H1 (cell line): ENCODE measurements at regions not wholly inside any gene's neighbourhood (a gene's known extent, or its start where the extent isn't known, plus 50 kb on each side); places are given as distances from the start of the nearest gene placed in this dataset.

Experiments
- CTCF ChIA-PET: fragments of 300-600 bp; sonication (Branson Sonifier 250); formaldehyde crosslinking; loops from one replicate; lab custom pipeline; 2021; ENCODE audit not compliant: partially characterized antibody; lab: Charles Lee
- POLR2A ChIA-PET: fragments of 300-600 bp; sonication (Branson Sonifier 250); formaldehyde crosslinking; loops from one replicate; lab custom pipeline; 2021; ENCODE audit warnings: inconsistent platforms; ENCODE audit not compliant: partially characterized antibody; lab: Charles Lee
- DNase-seq, 2 experiments: peaks; one replicate each; pipeline versions ENCODE4 v3.0.0 to v3.0.0-alpha.2; 2010 to 2022; ENCODE audit warnings: low spot score in 2 of 2, low read depth in 1 of 2, mixed read lengths in 1 of 2
- FAIRE-seq: peaks from 2 replicates; lab custom pipeline; 2011; peaks lifted over from hg19 to GRCh38; lab: Jason Lieb, UNC
- H2AFZ ChIP-seq: 2 replicates; pipeline ENCODE4 v1.8.1; 2012; ENCODE audit warnings: low read length, inconsistent platforms
- H2AK5ac ChIP-seq: 2 replicates; pipeline ENCODE4 v1.6.1; 2013; ENCODE audit warnings: low read depth, low read length
- H2BK120ac ChIP-seq: replicated peaks from 2 replicates; pipeline ENCODE3; 2013; ENCODE audit warnings: low read depth, low read length, inconsistent platforms
- H2BK12ac ChIP-seq: 2 replicates; pipeline ENCODE4 v1.6.1; 2013; ENCODE audit warnings: low read depth, low read length
- H2BK15ac ChIP-seq: 2 replicates; pipeline ENCODE4 v1.6.1; 2013; ENCODE audit warnings: low read length
- H2BK20ac ChIP-seq: 2 replicates; pipeline ENCODE4 v1.6.1; 2013; ENCODE audit warnings: low read length
- H2BK5ac ChIP-seq: 2 replicates; pipeline ENCODE4 v1.6.1; 2013; ENCODE audit warnings: low read depth, low read length
- H3K14ac ChIP-seq: 2 replicates; pipeline ENCODE4 v1.6.1; 2013; ENCODE audit warnings: inconsistent platforms; ENCODE audit not compliant: insufficient read length
- H3K18ac ChIP-seq: 2 replicates; pipeline ENCODE4 v1.6.1; 2013; ENCODE audit warnings: low read length; ENCODE audit errors: extremely low read depth
- H3K23ac ChIP-seq: 2 replicates; pipeline ENCODE4 v1.6.1; 2013; ENCODE audit warnings: inconsistent platforms; ENCODE audit not compliant: insufficient read length
- H3K23me2 ChIP-seq: 2 replicates; pipeline ENCODE4 v1.6.1; 2013; ENCODE audit warnings: low read depth, low read length
- H3K27ac ChIP-seq: 2 replicates; pipeline ENCODE4 v1.6.1; 2011; ENCODE audit warnings: low read depth, low read length, inconsistent platforms
- H3K27me3 ChIP-seq, 4 experiments: replicated peaks in 1 of 4; 1 replicate in 1 of 4; 2 replicates in 3 of 4; pipeline versions ENCODE4 v1.6.1 to v1.8.1; 2011 to 2013; ENCODE audit warnings: low read length in 3 of 4, mild to moderate bottlenecking in 3 of 4, inconsistent platforms in 2 of 4, mixed read lengths in 2 of 4, moderate library complexity in 1 of 4; ENCODE audit not compliant: control insufficient read depth in 3 of 4, insufficient read depth in 3 of 4; ENCODE audit errors: extremely low read depth in 1 of 4
- H3K36me3 ChIP-seq, 4 experiments: 2 replicates each; pipeline versions ENCODE4 v1.6.1 to v1.8.1; 2011 to 2013; ENCODE audit warnings: mild to moderate bottlenecking in 4 of 4, low read length in 3 of 4, moderate library complexity in 2 of 4, control low read depth in 1 of 4, inconsistent platforms in 1 of 4; ENCODE audit not compliant: insufficient read depth in 4 of 4, control insufficient read depth in 2 of 4
- H3K4ac ChIP-seq: replicated peaks from 2 replicates; pipeline ENCODE3; 2013; ENCODE audit warnings: low read length, low read depth, mixed read lengths, inconsistent platforms; ENCODE audit not compliant: insufficient read length
- H3K4me1 ChIP-seq, 4 experiments: replicated peaks in 1 of 4; 1 replicate in 1 of 4; 2 replicates in 3 of 4; pipeline versions ENCODE4 v1.6.1 to v1.8.1; 2011 to 2013; ENCODE audit warnings: low read length in 3 of 4, inconsistent platforms in 2 of 4, mixed read lengths in 1 of 4; ENCODE audit not compliant: insufficient read depth in 4 of 4, control insufficient read depth in 3 of 4
- H3K4me2 ChIP-seq, 2 experiments: 2 replicates each; pipeline versions ENCODE4 v1.6.1 to v1.8.1; 2011 to 2013; ENCODE audit warnings: low read depth in 2 of 2, low read length in 2 of 2, control low read depth in 1 of 2, inconsistent platforms in 1 of 2, mild to moderate bottlenecking in 1 of 2; ENCODE audit not compliant: insufficient read depth in 1 of 2
- H3K4me3 ChIP-seq, 4 experiments: fragments of 200-600, 300-600 bp in 1 of 4; sonication (generic), shearing (Covaris generic), sonication (Bioruptor Twin) in 1 of 4; 2 replicates each; pipeline versions ENCODE4 v1.5.1 to v1.8.1; 2011 to 2016; ENCODE audit warnings: low read length in 4 of 4, low read depth in 3 of 4, control low read depth in 2 of 4, inconsistent platforms in 2 of 4, mild to moderate bottlenecking in 2 of 4, mixed read lengths in 1 of 4, moderate library complexity in 1 of 4; ENCODE audit not compliant: insufficient read depth in 2 of 4; ENCODE audit errors: extremely low read depth in 1 of 4
- H3K56ac ChIP-seq: replicated peaks from 2 replicates; pipeline ENCODE3; 2013; ENCODE audit warnings: low read depth, mild to moderate bottlenecking, mixed read lengths, low read length, inconsistent platforms; ENCODE audit not compliant: insufficient read length
- H3K79me1 ChIP-seq: 2 replicates; pipeline ENCODE4 v1.6.1; 2013; ENCODE audit warnings: low read depth, low read length, control low read depth
- H3K79me2 ChIP-seq, 2 experiments: 2 replicates each; pipeline versions ENCODE4 v1.6.1 to v1.8.1; 2012 to 2013; ENCODE audit warnings: low read length in 2 of 2, mild to moderate bottlenecking in 2 of 2, inconsistent platforms in 1 of 2; ENCODE audit not compliant: insufficient read depth in 2 of 2, control insufficient read depth in 1 of 2
- H3K9ac ChIP-seq, 4 experiments: replicated peaks in 1 of 4; 1 replicate in 1 of 4; 2 replicates in 3 of 4; pipeline versions ENCODE4 v1.6.1 to v1.8.1; 2011 to 2013; ENCODE audit warnings: low read depth in 3 of 4, low read length in 3 of 4, control low read depth in 2 of 4, mild to moderate bottlenecking in 2 of 4, moderate library complexity in 2 of 4, inconsistent platforms in 1 of 4; ENCODE audit errors: extremely low read depth in 1 of 4
- H3K9me3 ChIP-seq, 2 experiments: 2 replicates each; pipeline versions ENCODE4 v1.6.1 to v1.8.1; 2012 to 2013; ENCODE audit warnings: mild to moderate bottlenecking in 2 of 2, moderate library complexity in 2 of 2, control low read depth in 1 of 2, inconsistent platforms in 1 of 2, low read depth in 1 of 2, low read length in 1 of 2, mixed read lengths in 1 of 2; ENCODE audit not compliant: insufficient read depth in 2 of 2
- H4K20me1 ChIP-seq, 2 experiments: replicated peaks in 1 of 2; 2 replicates each; pipeline versions ENCODE3 to v1.8.1; 2011 to 2013; ENCODE audit warnings: inconsistent platforms in 2 of 2, low read length in 2 of 2, mild to moderate bottlenecking in 1 of 2; ENCODE audit not compliant: insufficient read depth in 2 of 2, control insufficient read depth in 1 of 2
- H4K5ac ChIP-seq: 2 replicates; pipeline ENCODE4 v1.6.1; 2013; ENCODE audit warnings: low read length, low read depth, mixed read lengths, inconsistent platforms; ENCODE audit not compliant: insufficient read length
- H4K8ac ChIP-seq: 2 replicates; pipeline ENCODE4 v1.8.0; 2013; ENCODE audit warnings: mild to moderate bottlenecking, moderate library complexity, low read length, inconsistent platforms; ENCODE audit not compliant: insufficient read depth; ENCODE audit errors: extremely low read depth
- H4K91ac ChIP-seq: replicated peaks from 2 replicates; pipeline ENCODE3; 2013; ENCODE audit warnings: low read length, mixed read lengths, inconsistent platforms; ENCODE audit not compliant: insufficient read length
- ASH2L ChIP-seq: fragments of 200-600, 300-600 bp; sonication (generic); IDR thresholded peaks from one replicate; pipeline ENCODE4 v1.7.1; 2017; ENCODE audit warnings: low read length
- BCL11A ChIP-seq, 2 experiments: IDR thresholded peaks; one replicate each; pipeline ENCODE4 v1.6.1; 2011; ENCODE audit warnings: low read depth in 2 of 2, low read length in 2 of 2, mild to moderate bottlenecking in 2 of 2
- CEBPB ChIP-seq: IDR thresholded peaks from 2 replicates; pipeline ENCODE4 v1.6.1; 2012; ENCODE audit warnings: low read depth, low read length
- CHD2 ChIP-seq: IDR thresholded peaks from 2 replicates; pipeline ENCODE4 v1.6.1; 2012; ENCODE audit warnings: low read length, improper control_type of control experiment
- CREB1 ChIP-seq: IDR thresholded peaks from 2 replicates; pipeline ENCODE4 v1.6.1; 2012; ENCODE audit warnings: inconsistent platforms
- CTBP2 ChIP-seq: IDR thresholded peaks from 2 replicates; pipeline ENCODE4 v1.7.0; 2011; ENCODE audit warnings: borderline replicate concordance, mild to moderate bottlenecking, moderate library complexity, mixed read lengths, low read length; ENCODE audit not compliant: insufficient read depth, insufficient read length
- EP300 ChIP-seq, 2 experiments: IDR thresholded peaks; 1 replicate in 1 of 2; 2 replicates in 1 of 2; pipeline ENCODE4 v1.6.1; 2011 to 2012; ENCODE audit warnings: low read depth in 2 of 2, low read length in 2 of 2, mild to moderate bottlenecking in 2 of 2, borderline replicate concordance in 1 of 2, inconsistent platforms in 1 of 2, moderate library complexity in 1 of 2
- GTF2F1 ChIP-seq: IDR thresholded peaks from 2 replicates; pipeline ENCODE4 v1.6.1; 2012; ENCODE audit warnings: low read depth, low read length, improper control_type of control experiment, borderline replicate concordance
- KDM5A ChIP-seq: fragments of 200-600 bp; IDR thresholded peaks from 2 replicates; pipeline ENCODE4 v1.7.1; 2012; ENCODE audit warnings: mild to moderate bottlenecking, low read length, inconsistent platforms, mixed read lengths
- POLR2AphosphoS5 ChIP-seq: IDR thresholded peaks from 2 replicates; pipeline ENCODE4 v1.6.1; 2011; ENCODE audit warnings: low read depth, low read length
- TEAD4 ChIP-seq: IDR thresholded peaks from 2 replicates; pipeline ENCODE4 v1.6.1; 2012; ENCODE audit warnings: low read depth, low read length, inconsistent platforms, mixed read lengths
- ZNF274 ChIP-seq: IDR thresholded peaks from 2 replicates; pipeline ENCODE4 v1.7.0; 2012; ENCODE audit warnings: low read length, borderline replicate concordance; ENCODE audit errors: extremely low read depth
- WGBS, 2 experiments: shearing (Covaris generic) in 1 of 2; methylation state at CpG; one replicate each; pipeline versions ENCODE4 v1.1.6 to v1.1.7; 2013 to 2015; ENCODE audit warnings: low lambda C conversion rate in 2 of 2, mixed read lengths in 2 of 2, inconsistent platforms in 1 of 2, low coverage in 1 of 2, missing lambda C conversion rate in 1 of 2; ENCODE audit not compliant: insufficient replicate concordance in 2 of 2, insufficient coverage in 1 of 2, insufficient read length in 1 of 2; ENCODE audit errors: extremely low coverage in 1 of 2, missing lambda C conversion rate in 1 of 2; 5-methylcytosine and 5-hydroxymethylcytosine counted together
- TF ChIP-seq, protein P1 (sequence below): IDR thresholded peaks from 2 replicates; pipeline ENCODE4 v1.6.1; 2012; ENCODE audit warnings: inconsistent platforms
- TF ChIP-seq, protein P2 (sequence below): IDR thresholded peaks from 2 replicates; pipeline ENCODE4 v1.6.1; 2011; ENCODE audit warnings: low read length, improper control_type of control experiment

DNA sequence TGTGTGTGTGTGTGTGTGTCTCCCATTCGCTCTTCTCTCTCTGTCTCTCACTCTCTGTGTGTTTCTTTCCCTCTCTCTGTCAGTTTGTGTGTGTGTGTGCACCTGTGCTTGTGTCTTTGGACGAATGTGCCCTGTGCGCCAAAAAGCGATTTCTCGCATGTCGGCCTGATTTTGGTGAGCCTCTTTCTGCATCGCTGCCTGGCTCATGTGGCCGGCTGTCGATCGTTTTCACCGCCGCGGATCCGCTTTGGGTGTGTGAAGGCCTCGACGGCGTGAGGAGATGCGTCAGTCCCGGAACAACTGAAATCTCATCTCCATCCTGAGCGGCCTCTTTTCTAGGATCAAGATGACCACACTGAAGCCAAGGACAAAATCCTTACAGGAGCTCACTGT lies 609.0 kb downstream of the KCNJ18 start:
- CTCF ChIA-PET: no interaction called here
- Histone ChIP-seq H2BK12ac (no peak overlapping the region), H2BK15ac (no peak overlapping the region), H2AFZ (no peak overlapping the region), H2BK120ac (no peak overlapping the region), H3K4ac (no peak overlapping the region), H3K14ac (no peak overlapping the region), H3K9me3 (peaks cover 56 to 97% of the 10 kb centered on the region in 2 experiments), H3K4me1 (no peaks in the 10 kb centered on the region), H3K9ac (no peak overlapping the region), H3K4me3 (no peak overlapping the region), H3K56ac (no peak overlapping the region), H4K8ac (no peak overlapping the region), H3K23ac (no peak overlapping the region), H3K23me2 (no peaks in the 10 kb centered on the region), H2BK5ac (no peak overlapping the region), H3K79me1 (no peaks in the 10 kb centered on the region), H2AK5ac (no peak overlapping the region), H3K79me2 (no peaks in the 10 kb centered on the region), H4K91ac (no peak overlapping the region), H3K27ac (no peak overlapping the region), H2BK20ac (no peak overlapping the region), H4K5ac (no peak overlapping the region), H3K27me3 (no peaks in the 10 kb centered on the region), H3K18ac (no peak overlapping the region), H3K36me3 (no peaks in the 10 kb centered on the region), H3K4me2 (no peak overlapping the region), H4K20me1 (no peaks in the 10 kb centered on the region)
- POLR2A ChIA-PET: no interaction called here
- FAIRE-seq (no peak), DNase-seq (no peak)
- WGBS, 2 experiments: 98% methylated on average over 18 of the region's 20 CpGs; no CpG with 5 or more reads in 1 of the 2 experiments
- TF ChIP-seq CREB1 (no peak), CEBPB (no peak), KDM5A (no peak), ASH2L (no peak), BCL11A (IDR thresholded peaks at IDR 0.05; ENCODE audit: low read depth in 2 of 2, low read length in 2 of 2) (no peak), TEAD4 (no peak), EP300 (IDR thresholded peaks at IDR 0.05; ENCODE audit: borderline replicate concordance in 1 of 2, low read depth in 2 of 2, low read length in 2 of 2) (no peak), ZNF274 (no peak), GTF2F1 (no peak), CHD2 (no peak), POLR2AphosphoS5 (no peak), CTBP2 (no peak)
- TF ChIP-seq, protein P1, sequence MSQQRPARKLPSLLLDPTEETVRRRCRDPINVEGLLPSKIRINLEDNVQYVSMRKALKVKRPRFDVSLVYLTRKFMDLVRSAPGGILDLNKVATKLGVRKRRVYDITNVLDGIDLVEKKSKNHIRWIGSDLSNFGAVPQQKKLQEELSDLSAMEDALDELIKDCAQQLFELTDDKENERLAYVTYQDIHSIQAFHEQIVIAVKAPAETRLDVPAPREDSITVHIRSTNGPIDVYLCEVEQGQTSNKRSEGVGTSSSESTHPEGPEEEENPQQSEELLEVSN: no peak
- TF ChIP-seq, protein P2, sequence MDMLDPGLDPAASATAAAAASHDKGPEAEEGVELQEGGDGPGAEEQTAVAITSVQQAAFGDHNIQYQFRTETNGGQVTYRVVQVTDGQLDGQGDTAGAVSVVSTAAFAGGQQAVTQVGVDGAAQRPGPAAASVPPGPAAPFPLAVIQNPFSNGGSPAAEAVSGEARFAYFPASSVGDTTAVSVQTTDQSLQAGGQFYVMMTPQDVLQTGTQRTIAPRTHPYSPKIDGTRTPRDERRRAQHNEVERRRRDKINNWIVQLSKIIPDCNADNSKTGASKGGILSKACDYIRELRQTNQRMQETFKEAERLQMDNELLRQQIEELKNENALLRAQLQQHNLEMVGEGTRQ: no peak
